HEK293 (cell line): ENCODE measurements at regions not wholly inside any gene's neighbourhood (a gene's known extent, or its start where the extent isn't known, plus 50 kb on each side); places are given as distances from the start of the nearest gene placed in this dataset.
"Not testable (repeated sequence)": the region's sequence is repeated elsewhere in the genome, so short reads cannot be mapped to it uniquely, and the experiment has no call there.

ENCODE experiments used
- CTCF ChIA-PET: fragments of 350-600 bp; formaldehyde crosslinking; extraction: SDS; loops from one replicate; lab custom pipeline; 2021; ENCODE audit warnings: antibody characterized with exemption; lab: Yijun Ruan, JAX
- POLR2A ChIA-PET: fragments of 300-600 bp; formaldehyde crosslinking; extraction: SDS; loops from one replicate; lab custom pipeline; 2020; ENCODE audit warnings: antibody characterized with exemption, inconsistent platforms; lab: Yijun Ruan, JAX
- H3K27ac ChIP-seq: fragments of 200-500 bp; sonication (Bioruptor generic); 2 replicates; pipeline ENCODE4 v1.5.1; 2014; ENCODE audit warnings: low read depth, low read length, control low read depth, inconsistent platforms; ENCODE audit errors: extremely low read depth
- H3K36me3 ChIP-seq, 2 experiments: fragments of 200-500 bp in 1 of 2; sonication (Bioruptor generic) in 1 of 2; 1 replicate in 1 of 2; 2 replicates in 1 of 2; pipeline ENCODE4 v1.5.1; 2014 to 2017; ENCODE audit warnings: inconsistent platforms in 2 of 2, low read length in 2 of 2; ENCODE audit not compliant: control insufficient read depth in 2 of 2, insufficient read depth in 1 of 2
- H3K4me1 ChIP-seq: fragments of 200-500 bp; sonication (Bioruptor generic); 2 replicates; pipeline ENCODE4 v1.5.1; 2014; ENCODE audit warnings: mild to moderate bottlenecking, low read length, inconsistent platforms; ENCODE audit not compliant: control insufficient read depth, insufficient read depth
- H3K4me3 ChIP-seq: 2 replicates; pipeline ENCODE4 v1.5.1; 2011; ENCODE audit warnings: low read depth, mild to moderate bottlenecking, control low read depth, low read length, moderate library complexity
- H3K9me3 ChIP-seq: fragments of 200-500 bp; sonication (Bioruptor generic); 2 replicates; pipeline ENCODE4 v1.5.1; 2014; ENCODE audit warnings: low read depth, low read length, inconsistent platforms; ENCODE audit not compliant: control insufficient read depth, insufficient read depth
- CTCF ChIP-seq: fragments of 450-650 bp; formaldehyde crosslinking; IDR thresholded peaks from 2 replicates; pipeline ENCODE4 v1.5.1; 2016; ENCODE audit warnings: missing biosample characterization, missing genetic modification characterization
- FEZF1 ChIP-seq: fragments of 450-650 bp; formaldehyde crosslinking; IDR thresholded peaks from 2 replicates; pipeline ENCODE4 v1.5.1; 2016; ENCODE audit warnings: missing biosample characterization, missing genetic modification characterization
- GLIS1 ChIP-seq: fragments of 450-650 bp; formaldehyde crosslinking; IDR thresholded peaks from 2 replicates; pipeline ENCODE4 v1.5.1; 2016; ENCODE audit warnings: missing biosample characterization, missing genetic modification characterization
- HOXC10 ChIP-seq: sonication (generic); formaldehyde crosslinking; IDR thresholded peaks from 2 replicates; pipeline ENCODE4 v1.8.1; 2023; ENCODE audit warnings: mild to moderate bottlenecking, missing genetic modification reagents
- IKZF3 ChIP-seq: fragments of 450-650 bp; IDR thresholded peaks from 2 replicates; pipeline ENCODE4 v1.5.0; 2018; ENCODE audit warnings: missing biosample characterization, mild to moderate bottlenecking, missing genetic modification characterization, moderate library complexity
- PRDM2 ChIP-seq: fragments of 450-650 bp; formaldehyde crosslinking; IDR thresholded peaks from 2 replicates; pipeline ENCODE4 v1.5.1; 2016; ENCODE audit warnings: missing biosample characterization, missing genetic modification characterization, borderline replicate concordance
- ZFP41 ChIP-seq: fragments of 450-650 bp; formaldehyde crosslinking; IDR thresholded peaks from 2 replicates; pipeline ENCODE4 v1.5.1; 2016; ENCODE audit warnings: missing biosample characterization, missing genetic modification characterization, borderline replicate concordance
- ZNF133 ChIP-seq: fragments of 450-650 bp; formaldehyde crosslinking; IDR thresholded peaks from 2 replicates; pipeline ENCODE4 v1.5.1; 2016; ENCODE audit warnings: missing biosample characterization, missing genetic modification characterization
- ZNF146 ChIP-seq: fragments of 450-650 bp; formaldehyde crosslinking; IDR thresholded peaks from 2 replicates; pipeline ENCODE4 v1.5.1; 2016; ENCODE audit warnings: missing biosample characterization, missing genetic modification characterization
- ZNF169 ChIP-seq: fragments of 450-650 bp; formaldehyde crosslinking; IDR thresholded peaks from 2 replicates; pipeline ENCODE4 v1.5.1; 2016; ENCODE audit warnings: missing biosample characterization, missing genetic modification characterization
- ZNF214 ChIP-seq: fragments of 450-650 bp; formaldehyde crosslinking; IDR thresholded peaks from 2 replicates; pipeline ENCODE4 v1.5.1; 2017; ENCODE audit warnings: missing biosample characterization, mild to moderate bottlenecking, missing genetic modification characterization, borderline replicate concordance
- ZNF248 ChIP-seq: fragments of 450-650 bp; formaldehyde crosslinking; IDR thresholded peaks from 2 replicates; pipeline ENCODE4 v1.5.1; 2017; ENCODE audit warnings: missing biosample characterization, missing genetic modification characterization
- ZNF26 ChIP-seq: fragments of 450-650 bp; formaldehyde crosslinking; IDR thresholded peaks from 2 replicates; pipeline ENCODE4 v1.5.1; 2016; ENCODE audit warnings: missing biosample characterization, missing genetic modification characterization
- ZNF350 ChIP-seq: fragments of 450-650 bp; formaldehyde crosslinking; IDR thresholded peaks from 2 replicates; pipeline ENCODE4 v1.5.0; 2017; ENCODE audit warnings: missing biosample characterization, mild to moderate bottlenecking, missing genetic modification characterization
- ZNF354C ChIP-seq: fragments of 450-650 bp; formaldehyde crosslinking; IDR thresholded peaks from 2 replicates; pipeline ENCODE4 v1.5.1; 2016; ENCODE audit warnings: missing biosample characterization, missing genetic modification characterization, low read depth, borderline replicate concordance
- ZNF449 ChIP-seq: fragments of 450-650 bp; formaldehyde crosslinking; IDR thresholded peaks from 2 replicates; pipeline ENCODE4 v1.5.1; 2017; ENCODE audit warnings: missing biosample characterization, mild to moderate bottlenecking, missing genetic modification characterization, moderate library complexity
- ZNF473 ChIP-seq: fragments of 450-650 bp; formaldehyde crosslinking; IDR thresholded peaks from 2 replicates; pipeline ENCODE4 v1.5.1; 2017; ENCODE audit warnings: missing biosample characterization, missing genetic modification characterization
- ZNF585B ChIP-seq: fragments of 450-650 bp; formaldehyde crosslinking; IDR thresholded peaks from 2 replicates; pipeline ENCODE4 v1.5.1; 2016; ENCODE audit warnings: missing biosample characterization, missing genetic modification characterization
- ZNF621 ChIP-seq: fragments of 450-650 bp; formaldehyde crosslinking; IDR thresholded peaks from 2 replicates; pipeline ENCODE4 v1.5.1; 2017; ENCODE audit warnings: missing biosample characterization, missing genetic modification characterization
- ZNF624 ChIP-seq: fragments of 450-650 bp; formaldehyde crosslinking; IDR thresholded peaks from 2 replicates; pipeline ENCODE4 v1.5.1; 2017; ENCODE audit warnings: missing biosample characterization, missing genetic modification characterization
- ZNF664 ChIP-seq: fragments of 450-650 bp; formaldehyde crosslinking; IDR thresholded peaks from 2 replicates; pipeline ENCODE4 v1.5.1; 2016; ENCODE audit warnings: missing biosample characterization, missing genetic modification characterization
- ZNF776 ChIP-seq: fragments of 450-650 bp; formaldehyde crosslinking; IDR thresholded peaks from 2 replicates; pipeline ENCODE4 v1.5.0; 2017; ENCODE audit warnings: missing biosample characterization, missing genetic modification characterization, borderline replicate concordance
- ZNF843 ChIP-seq: fragments of 450-650 bp; formaldehyde crosslinking; IDR thresholded peaks from 2 replicates; pipeline ENCODE4 v1.5.1; 2016; ENCODE audit warnings: missing biosample characterization, missing genetic modification characterization

GRCh38 chr4:124931050-124931449, 218.5 kb upstream of the ANKRD50 start (continued):
- TF ChIP-seq ZNF843 (tag by site-specific recombination) (peak; percentile 49; the same call in 1 of the 2 replicates), PRDM2 (tag by site-specific recombination) (no peak), ZNF248 (tag by site-specific recombination) (no peak), FEZF1 (tag by site-specific recombination) (peak; percentile 16; the same call in 1 of the 2 replicates)

GRCh38 chr4:124922748-124923147, 210.2 kb upstream of the ANKRD50 start:
- POLR2A ChIA-PET: interaction anchor here (0.6 kb wide), 1 partner anchor 17 kb away, joined by 4 read pairs; no protein-coding TSS in a partner anchor
- H3K4me3 ChIP-seq, H3K9me3 ChIP-seq, H3K4me1 ChIP-seq, H3K36me3 ChIP-seq, H3K27ac ChIP-seq, CTCF ChIA-PET: not testable (repeated sequence)

GRCh38 chr4:124918559-124919122, 206.1 kb upstream of the ANKRD50 start:
- TF ChIP-seq ZNF473 (tag by site-specific recombination): no peak
- TF ChIP-seq ZNF585B (tag by site-specific recombination): no peak
- no peak for TF ChIP-seq ZFP41 (tag by site-specific recombination)
- TF ChIP-seq GLIS1 (tag by site-specific recombination): no peak
- no peak for TF ChIP-seq ZNF146 (tag by site-specific recombination)
- no peak for TF ChIP-seq ZNF776 (tag by site-specific recombination)
- no peak for TF ChIP-seq ZNF621
- TF ChIP-seq ZNF26 (tag by site-specific recombination): no peak
- TF ChIP-seq ZNF624 (tag by site-specific recombination): no peak
- no peak for TF ChIP-seq ZNF214 (tag by site-specific recombination)
- TF ChIP-seq ZNF169: no peak
- no peak for TF ChIP-seq IKZF3 (tag by site-specific recombination)
- no peak for TF ChIP-seq ZNF350
- no peak for TF ChIP-seq CTCF (tag by site-specific recombination)
- no peak for TF ChIP-seq ZNF133 (tag by site-specific recombination)
- TF ChIP-seq ZNF449 (tag by site-specific recombination): no peak
- no peak for TF ChIP-seq ZNF354C
- TF ChIP-seq ZNF664 (tag by site-specific recombination): no peak
- no peak for TF ChIP-seq HOXC10
- TF ChIP-seq, all 188 proteins: peak for 0
- POLR2A ChIA-PET: no interaction called here
- H3K27ac ChIP-seq: no peak overlapping the region

More at GRCh38 chr4:124918559-124919122, 206.1 kb upstream of the ANKRD50 start:
- Histone ChIP-seq H3K4me3 (no peak overlapping the region), H3K9me3 (no peaks in the 10 kb centered on the region), H3K36me3 (no peaks in the 10 kb centered on the region), H3K4me1 (no peaks in the 10 kb centered on the region)
- CTCF ChIA-PET: no interaction called here
